GM23338 (cell line): ENCODE measurements at regions not wholly inside any gene's neighbourhood (a gene's known extent, or its start where the extent isn't known, plus 50 kb on each side); places are given as distances from the start of the nearest gene placed in this dataset.

Source experiments
- ATAC-seq: fragments of 200-7000 bp; cut with Tn5 transposase; 3 replicates; pipeline ENCODE4 v1.9.1; 2020
- DNase-seq: peaks from one replicate; pipeline ENCODE4 v3.0.0-alpha.2; 2015; ENCODE audit warnings: low spot score
- H2AFZ ChIP-seq: fragments of 200-600 bp; sonication (generic); 2 replicates; pipeline ENCODE4 v1.8.0; 2016; ENCODE audit warnings: antibody characterized with exemption, mild to moderate bottlenecking, moderate library complexity
- H3F3A ChIP-seq: fragments of 200-600 bp; sonication (generic); replicated peaks from 2 replicates; pipeline ENCODE4 v1.8.0; 2017; ENCODE audit warnings: antibody characterized with exemption, mixed run types, low read depth
- H3K27ac ChIP-seq: fragments of 200-600 bp; sonication (generic); 2 replicates; pipeline ENCODE4 v1.6.1; 2016; ENCODE audit warnings: low read depth
- H3K27me3 ChIP-seq: fragments of 200-600 bp; sonication (generic); 2 replicates; pipeline ENCODE4 v1.8.0; 2016; ENCODE audit warnings: mild to moderate bottlenecking, mixed run types, moderate library complexity; ENCODE audit not compliant: insufficient read depth
- H3K36me3 ChIP-seq: fragments of 200-600 bp; sonication (generic); 2 replicates; pipeline ENCODE4 v1.8.0; 2016; ENCODE audit warnings: mild to moderate bottlenecking; ENCODE audit not compliant: insufficient read depth
- H3K4me1 ChIP-seq: fragments of 200-600 bp; sonication (generic); 2 replicates; pipeline ENCODE4 v1.8.0; 2016; ENCODE audit warnings: mild to moderate bottlenecking, moderate library complexity; ENCODE audit not compliant: insufficient read depth
- H3K4me2 ChIP-seq: fragments of 200-600 bp; sonication (generic); 2 replicates; pipeline ENCODE4 v1.7.1; 2017; ENCODE audit warnings: mixed run types
- H3K4me3 ChIP-seq: fragments of 200-600 bp; sonication (generic); 2 replicates; pipeline ENCODE4 v1.6.1; 2016; ENCODE audit warnings: mixed run types
- H3K79me2 ChIP-seq: fragments of 200-600 bp; sonication (generic); replicated peaks from 2 replicates; pipeline ENCODE4 v1.8.0; 2017; ENCODE audit warnings: mild to moderate bottlenecking; ENCODE audit not compliant: insufficient read depth
- H3K9me2 ChIP-seq: fragments of 200-600 bp; sonication (generic); 2 replicates; pipeline ENCODE4 v1.8.0; 2017; ENCODE audit not compliant: insufficient read depth
- H4K20me1 ChIP-seq: fragments of 200-600 bp; sonication (generic); replicated peaks from 2 replicates; pipeline ENCODE4 v1.8.0; 2017; ENCODE audit warnings: mild to moderate bottlenecking; ENCODE audit not compliant: insufficient read depth
- H3K27ac Mint-ChIP-seq: 2 replicates; pipeline ENCODE4 v1.8.0; 2020; ENCODE audit warnings: inconsistent platforms, mild to moderate bottlenecking, moderate library complexity, mixed read lengths
- H3K27me3 Mint-ChIP-seq: 3 replicates; pipeline ENCODE4 v1.8.0; 2022; ENCODE audit warnings: low read depth, mild to moderate bottlenecking, moderate library complexity, mixed read lengths, inconsistent platforms; ENCODE audit not compliant: insufficient read depth, poor library complexity
- H3K36me3 Mint-ChIP-seq: 3 replicates; pipeline ENCODE4 v1.8.0; 2021; ENCODE audit warnings: low read depth, mild to moderate bottlenecking, inconsistent platforms, moderate library complexity, mixed read lengths
- H3K4me1 Mint-ChIP-seq: 3 replicates; pipeline ENCODE4 v1.8.0; 2020; ENCODE audit warnings: mild to moderate bottlenecking, inconsistent platforms, mixed read lengths
- H3K4me3 Mint-ChIP-seq: 3 replicates; pipeline ENCODE4 v1.8.0; 2021; ENCODE audit warnings: moderate library complexity, mild to moderate bottlenecking, inconsistent platforms, mixed read lengths
- H3K9me3 Mint-ChIP-seq: 3 replicates; pipeline ENCODE4 v1.8.0; 2020; ENCODE audit warnings: moderate library complexity, mild to moderate bottlenecking, inconsistent platforms, mixed read lengths
- CREB1 ChIP-seq: fragments of 250-450 bp; sonication (Bioruptor Pico); IDR thresholded peaks from 2 replicates; pipeline ENCODE4 v1.5.0; 2020; ENCODE audit warnings: low read depth, mild to moderate bottlenecking, moderate library complexity
- CTCF ChIP-seq, 2 experiments: fragments of 200-600 bp in 1 of 2; sonication (generic) in 1 of 2; conservative IDR thresholded peaks; 2 replicates each; pipeline versions ENCODE4 v1.5.1 to v1.6.1; 2016 to 2017; ENCODE audit warnings: antibody characterized with exemption in 2 of 2, low read depth in 2 of 2, mild to moderate bottlenecking in 2 of 2, moderate library complexity in 1 of 2
- EZH2 ChIP-seq: fragments of 200-600 bp; sonication (generic); IDR thresholded peaks from one replicate; pipeline ENCODE4 v1.8.0; 2017; ENCODE audit warnings: antibody characterized with exemption, mild to moderate bottlenecking, low read depth; ENCODE audit not compliant: unreplicated experiment
- EZH2phosphoT487 ChIP-seq: fragments of 200-600 bp; sonication (generic); IDR thresholded peaks from one replicate; pipeline ENCODE4 v1.8.1; 2018; ENCODE audit warnings: antibody characterized with exemption; ENCODE audit not compliant: unreplicated experiment
- JUNB ChIP-seq: IDR thresholded peaks from one replicate; pipeline ENCODE4 v1.6.1; 2016; ENCODE audit warnings: antibody characterized with exemption; ENCODE audit not compliant: unreplicated experiment
- NANOG ChIP-seq: IDR thresholded peaks from 2 replicates; pipeline ENCODE4 v1.6.1; 2016; ENCODE audit warnings: antibody characterized with exemption, borderline replicate concordance
- POLR2AphosphoS5 ChIP-seq: IDR thresholded peaks from 2 replicates; pipeline ENCODE4 v1.6.1; 2016; ENCODE audit warnings: antibody characterized with exemption, low read depth
- STAT1 ChIP-seq: IDR thresholded peaks from one replicate; pipeline ENCODE4 v1.6.1; 2016; ENCODE audit warnings: antibody characterized with exemption; ENCODE audit not compliant: unreplicated experiment
- ZNF114 ChIP-seq: fragments of 250-450 bp; sonication (Bioruptor Pico); IDR thresholded peaks from 2 replicates; pipeline ENCODE4 v1.5.0; 2020; ENCODE audit warnings: mild to moderate bottlenecking, moderate library complexity
- ZNF331 ChIP-seq: fragments of 250-450 bp; sonication (Bioruptor Pico); IDR thresholded peaks from 2 replicates; pipeline ENCODE4 v1.5.0; 2020; ENCODE audit warnings: low read depth, mild to moderate bottlenecking, moderate library complexity
- TF ChIP-seq, protein P1 (sequence below): fragments of 250-450 bp; sonication (Bioruptor Pico); IDR thresholded peaks from 2 replicates; pipeline ENCODE4 v1.5.0; 2020; ENCODE audit warnings: mild to moderate bottlenecking, moderate library complexity
- TF ChIP-seq, protein P2 (sequence below): IDR thresholded peaks from 2 replicates; pipeline ENCODE4 v1.6.1; 2016; ENCODE audit warnings: antibody characterized with exemption
- TF ChIP-seq, protein P3 (sequence below): IDR thresholded peaks from one replicate; pipeline ENCODE4 v1.6.1; 2018; ENCODE audit warnings: antibody characterized with exemption; ENCODE audit not compliant: unreplicated experiment

- Mint-ChIP-seq H3K27me3 (no peaks in the 10 kb centered on the region), H3K36me3 (no peaks in the 10 kb centered on the region), H3K4me3 (no peak overlapping the region), H3K4me1 (peaks cover 6% of the 10 kb centered on the region; the same call in 1 of the 3 replicates), H3K9me3 (no peaks in the 10 kb centered on the region), H3K27ac (no peak overlapping the region)
- Histone ChIP-seq H3K4me3 (no peak overlapping the region), H2AFZ (no peak overlapping the region), H3K4me2 (no peak overlapping the region), H3K9me2 (no peaks in the 10 kb centered on the region), H3F3A (no peaks in the 10 kb centered on the region), H3K4me1 (no peaks in the 10 kb centered on the region), H3K79me2 (no peaks in the 10 kb centered on the region), H4K20me1 (no peaks in the 10 kb centered on the region), H3K36me3 (no peaks in the 10 kb centered on the region), H3K27ac (no peak overlapping the region), H3K27me3 (no peaks in the 10 kb centered on the region)
- TF ChIP-seq, protein P1, sequence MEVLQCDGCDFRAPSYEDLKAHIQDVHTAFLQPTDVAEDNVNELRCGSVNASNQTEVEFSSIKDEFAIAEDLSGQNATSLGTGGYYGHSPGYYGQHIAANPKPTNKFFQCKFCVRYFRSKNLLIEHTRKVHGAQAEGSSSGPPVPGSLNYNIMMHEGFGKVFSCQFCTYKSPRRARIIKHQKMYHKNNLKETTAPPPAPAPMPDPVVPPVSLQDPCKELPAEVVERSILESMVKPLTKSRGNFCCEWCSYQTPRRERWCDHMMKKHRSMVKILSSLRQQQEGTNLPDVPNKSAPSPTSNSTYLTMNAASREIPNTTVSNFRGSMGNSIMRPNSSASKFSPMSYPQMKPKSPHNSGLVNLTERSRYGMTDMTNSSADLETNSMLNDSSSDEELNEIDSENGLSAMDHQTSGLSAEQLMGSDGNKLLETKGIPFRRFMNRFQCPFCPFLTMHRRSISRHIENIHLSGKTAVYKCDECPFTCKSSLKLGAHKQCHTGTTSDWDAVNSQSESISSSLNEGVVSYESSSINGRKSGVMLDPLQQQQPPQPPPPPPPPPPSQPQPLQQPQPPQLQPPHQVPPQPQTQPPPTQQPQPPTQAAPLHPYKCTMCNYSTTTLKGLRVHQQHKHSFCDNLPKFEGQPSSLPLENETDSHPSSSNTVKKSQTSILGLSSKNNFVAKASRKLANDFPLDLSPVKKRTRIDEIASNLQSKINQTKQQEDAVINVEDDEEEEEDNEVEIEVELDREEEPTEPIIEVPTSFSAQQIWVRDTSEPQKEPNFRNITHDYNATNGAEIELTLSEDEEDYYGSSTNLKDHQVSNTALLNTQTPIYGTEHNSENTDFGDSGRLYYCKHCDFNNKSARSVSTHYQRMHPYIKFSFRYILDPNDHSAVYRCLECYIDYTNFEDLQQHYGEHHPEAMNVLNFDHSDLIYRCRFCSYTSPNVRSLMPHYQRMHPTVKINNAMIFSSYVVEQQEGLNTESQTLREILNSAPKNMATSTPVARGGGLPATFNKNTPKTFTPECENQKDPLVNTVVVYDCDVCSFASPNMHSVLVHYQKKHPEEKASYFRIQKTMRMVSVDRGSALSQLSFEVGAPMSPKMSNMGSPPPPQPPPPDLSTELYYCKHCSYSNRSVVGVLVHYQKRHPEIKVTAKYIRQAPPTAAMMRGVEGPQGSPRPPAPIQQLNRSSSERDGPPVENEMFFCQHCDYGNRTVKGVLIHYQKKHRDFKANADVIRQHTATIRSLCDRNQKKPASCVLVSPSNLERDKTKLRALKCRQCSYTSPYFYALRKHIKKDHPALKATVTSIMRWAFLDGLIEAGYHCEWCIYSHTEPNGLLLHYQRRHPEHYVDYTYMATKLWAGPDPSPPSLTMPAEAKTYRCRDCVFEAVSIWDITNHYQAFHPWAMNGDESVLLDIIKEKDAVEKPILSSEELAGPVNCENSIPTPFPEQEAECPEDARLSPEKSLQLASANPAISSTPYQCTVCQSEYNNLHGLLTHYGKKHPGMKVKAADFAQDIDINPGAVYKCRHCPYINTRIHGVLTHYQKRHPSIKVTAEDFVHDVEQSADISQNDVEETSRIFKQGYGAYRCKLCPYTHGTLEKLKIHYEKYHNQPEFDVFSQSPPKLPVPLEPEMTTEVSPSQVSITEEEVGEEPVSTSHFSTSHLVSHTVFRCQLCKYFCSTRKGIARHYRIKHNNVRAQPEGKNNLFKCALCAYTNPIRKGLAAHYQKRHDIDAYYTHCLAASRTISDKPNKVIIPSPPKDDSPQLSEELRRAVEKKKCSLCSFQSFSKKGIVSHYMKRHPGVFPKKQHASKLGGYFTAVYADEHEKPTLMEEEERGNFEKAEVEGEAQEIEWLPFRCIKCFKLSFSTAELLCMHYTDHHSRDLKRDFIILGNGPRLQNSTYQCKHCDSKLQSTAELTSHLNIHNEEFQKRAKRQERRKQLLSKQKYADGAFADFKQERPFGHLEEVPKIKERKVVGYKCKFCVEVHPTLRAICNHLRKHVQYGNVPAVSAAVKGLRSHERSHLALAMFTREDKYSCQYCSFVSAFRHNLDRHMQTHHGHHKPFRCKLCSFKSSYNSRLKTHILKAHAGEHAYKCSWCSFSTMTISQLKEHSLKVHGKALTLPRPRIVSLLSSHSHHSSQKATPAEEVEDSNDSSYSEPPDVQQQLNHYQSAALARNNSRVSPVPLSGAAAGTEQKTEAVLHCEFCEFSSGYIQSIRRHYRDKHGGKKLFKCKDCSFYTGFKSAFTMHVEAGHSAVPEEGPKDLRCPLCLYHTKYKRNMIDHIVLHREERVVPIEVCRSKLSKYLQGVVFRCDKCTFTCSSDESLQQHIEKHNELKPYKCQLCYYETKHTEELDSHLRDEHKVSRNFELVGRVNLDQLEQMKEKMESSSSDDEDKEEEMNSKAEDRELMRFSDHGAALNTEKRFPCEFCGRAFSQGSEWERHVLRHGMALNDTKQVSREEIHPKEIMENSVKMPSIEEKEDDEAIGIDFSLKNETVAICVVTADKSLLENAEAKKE (CRISPR knock-in tag): no peak
- no peak for TF ChIP-seq EZH2phosphoT487
- TF ChIP-seq STAT1: no peak
- TF ChIP-seq ZNF331 (CRISPR knock-in tag): no peak
- TF ChIP-seq CTCF (conservative IDR thresholded peaks at IDR 0.05; ENCODE audit: low read depth in 2 of 2): no peak
- TF ChIP-seq ZNF114 (CRISPR knock-in tag): no peak
- no peak for TF ChIP-seq JUNB
- no peak for TF ChIP-seq CREB1
- TF ChIP-seq, protein P2, sequence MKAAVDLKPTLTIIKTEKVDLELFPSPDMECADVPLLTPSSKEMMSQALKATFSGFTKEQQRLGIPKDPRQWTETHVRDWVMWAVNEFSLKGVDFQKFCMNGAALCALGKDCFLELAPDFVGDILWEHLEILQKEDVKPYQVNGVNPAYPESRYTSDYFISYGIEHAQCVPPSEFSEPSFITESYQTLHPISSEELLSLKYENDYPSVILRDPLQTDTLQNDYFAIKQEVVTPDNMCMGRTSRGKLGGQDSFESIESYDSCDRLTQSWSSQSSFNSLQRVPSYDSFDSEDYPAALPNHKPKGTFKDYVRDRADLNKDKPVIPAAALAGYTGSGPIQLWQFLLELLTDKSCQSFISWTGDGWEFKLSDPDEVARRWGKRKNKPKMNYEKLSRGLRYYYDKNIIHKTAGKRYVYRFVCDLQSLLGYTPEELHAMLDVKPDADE: no peak
- TF ChIP-seq, protein P3, sequence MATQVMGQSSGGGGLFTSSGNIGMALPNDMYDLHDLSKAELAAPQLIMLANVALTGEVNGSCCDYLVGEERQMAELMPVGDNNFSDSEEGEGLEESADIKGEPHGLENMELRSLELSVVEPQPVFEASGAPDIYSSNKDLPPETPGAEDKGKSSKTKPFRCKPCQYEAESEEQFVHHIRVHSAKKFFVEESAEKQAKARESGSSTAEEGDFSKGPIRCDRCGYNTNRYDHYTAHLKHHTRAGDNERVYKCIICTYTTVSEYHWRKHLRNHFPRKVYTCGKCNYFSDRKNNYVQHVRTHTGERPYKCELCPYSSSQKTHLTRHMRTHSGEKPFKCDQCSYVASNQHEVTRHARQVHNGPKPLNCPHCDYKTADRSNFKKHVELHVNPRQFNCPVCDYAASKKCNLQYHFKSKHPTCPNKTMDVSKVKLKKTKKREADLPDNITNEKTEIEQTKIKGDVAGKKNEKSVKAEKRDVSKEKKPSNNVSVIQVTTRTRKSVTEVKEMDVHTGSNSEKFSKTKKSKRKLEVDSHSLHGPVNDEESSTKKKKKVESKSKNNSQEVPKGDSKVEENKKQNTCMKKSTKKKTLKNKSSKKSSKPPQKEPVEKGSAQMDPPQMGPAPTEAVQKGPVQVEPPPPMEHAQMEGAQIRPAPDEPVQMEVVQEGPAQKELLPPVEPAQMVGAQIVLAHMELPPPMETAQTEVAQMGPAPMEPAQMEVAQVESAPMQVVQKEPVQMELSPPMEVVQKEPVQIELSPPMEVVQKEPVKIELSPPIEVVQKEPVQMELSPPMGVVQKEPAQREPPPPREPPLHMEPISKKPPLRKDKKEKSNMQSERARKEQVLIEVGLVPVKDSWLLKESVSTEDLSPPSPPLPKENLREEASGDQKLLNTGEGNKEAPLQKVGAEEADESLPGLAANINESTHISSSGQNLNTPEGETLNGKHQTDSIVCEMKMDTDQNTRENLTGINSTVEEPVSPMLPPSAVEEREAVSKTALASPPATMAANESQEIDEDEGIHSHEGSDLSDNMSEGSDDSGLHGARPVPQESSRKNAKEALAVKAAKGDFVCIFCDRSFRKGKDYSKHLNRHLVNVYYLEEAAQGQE: no peak
- TF ChIP-seq NANOG: no peak
- TF ChIP-seq EZH2: no peak
- no peak for TF ChIP-seq POLR2AphosphoS5
- no peak for DNase-seq
- no peak for ATAC-seq
These were observed 146.0 kb upstream of the AGR3 start for GRCh38 chr7:17027789-17028152.
